ENCODE measurements at regions not wholly inside any gene's neighbourhood (a gene's known extent, or its start where the extent isn't known, plus 50 kb on each side); places are given as distances from the start of the nearest gene placed in this dataset.

- peak in 1 of 2 donors; percentile 92 for DNase-seq (ENCODE audit: low read depth in 1 of 2, low spot score in 1 of 2)
- Histone ChIP-seq H3K4me3 (no peak overlapping the region), H3K36me3 (no peaks in the 10 kb centered on the region), H3K27me3 (no peaks in the 10 kb centered on the region), H3K4me1 (ENCODE audit: low read depth) (no peaks in the 10 kb centered on the region), H3K27ac (no peak overlapping the region), H3K9me3 (ENCODE audit: low read depth) (no peaks in the 10 kb centered on the region)
- TF ChIP-seq CTCF (IDR thresholded peaks at IDR 0.05; ENCODE audit: low read depth, low read length) = no peak
These were observed 770.6 kb upstream of the NR2F2 start for GRCh38 chr15:95559875-95560394.

GRCh38 chr15:95561463-95561862, 769.0 kb upstream of the NR2F2 start:
- peak in 1 of 2 donors; percentile 9 for DNase-seq (ENCODE audit: low read depth in 1 of 2, low spot score in 1 of 2)
- no peak overlapping the region for H3K4me3 ChIP-seq
- no peaks in the 10 kb centered on the region for H3K36me3 ChIP-seq
- no peaks in the 10 kb centered on the region for H3K9me3 ChIP-seq (ENCODE audit: low read depth)
- no peak for TF ChIP-seq CTCF (IDR thresholded peaks at IDR 0.05; ENCODE audit: low read depth, low read length)
- H3K27me3 ChIP-seq = no peaks in the 10 kb centered on the region
- H3K27ac ChIP-seq = no peak overlapping the region
- H3K4me1 ChIP-seq (ENCODE audit: low read depth) = no peaks in the 10 kb centered on the region

GRCh38 chr15:95563634-95564033, 766.9 kb upstream of the NR2F2 start:
- H3K4me3 ChIP-seq = no peak overlapping the region
- DNase-seq (ENCODE audit: low read depth in 1 of 2, low spot score in 1 of 2) = no peak
- no peaks in the 10 kb centered on the region for H3K36me3 ChIP-seq
- no peaks in the 10 kb centered on the region for H3K27me3 ChIP-seq
- H3K4me1 ChIP-seq (ENCODE audit: low read depth) = no peaks in the 10 kb centered on the region
- no peak overlapping the region for H3K27ac ChIP-seq
- no peak for TF ChIP-seq CTCF (IDR thresholded peaks at IDR 0.05; ENCODE audit: low read depth, low read length)
- no peaks in the 10 kb centered on the region for H3K9me3 ChIP-seq (ENCODE audit: low read depth)

- Histone ChIP-seq H3K4me1 (ENCODE audit: low read depth) (no peaks in the 10 kb centered on the region), H3K9me3 (ENCODE audit: low read depth) (no peaks in the 10 kb centered on the region), H3K27me3 (no peaks in the 10 kb centered on the region), H3K4me3 (no peak overlapping the region), H3K36me3 (no peaks in the 10 kb centered on the region), H3K27ac (no peak overlapping the region)
- TF ChIP-seq CTCF (IDR thresholded peaks at IDR 0.05; ENCODE audit: low read depth, low read length) = no peak
- DNase-seq (ENCODE audit: low read depth in 1 of 2, low spot score in 1 of 2) = peak in 1 of 2 donors; percentile 26
These were observed 765.4 kb upstream of the NR2F2 start for GRCh38 chr15:95565016-95565600.

- no peak overlapping the region for H3K4me3 ChIP-seq
- TF ChIP-seq CTCF (IDR thresholded peaks at IDR 0.05; ENCODE audit: low read depth, low read length) = no peak
These were observed 764.8 kb upstream of the NR2F2 start for GRCh38 chr15:95565690-95566089.

More at GRCh38 chr15:95565690-95566089, 764.8 kb upstream of the NR2F2 start:
- no peaks in the 10 kb centered on the region for H3K36me3 ChIP-seq
- no peak overlapping the region for H3K27ac ChIP-seq
- H3K9me3 ChIP-seq (ENCODE audit: low read depth) = no peaks in the 10 kb centered on the region
- no peaks in the 10 kb centered on the region for H3K27me3 ChIP-seq
- DNase-seq (ENCODE audit: low read depth in 1 of 2, low spot score in 1 of 2) = no peak
- H3K4me1 ChIP-seq (ENCODE audit: low read depth) = no peaks in the 10 kb centered on the region

Data from cardiac muscle cell (in vitro differentiated cells and primary cell).